HCT116 (cell line): ENCODE measurements at regions not wholly inside any gene's neighbourhood (a gene's known extent, or its start where the extent isn't known, plus 50 kb on each side); places are given as distances from the start of the nearest gene placed in this dataset.

ENCODE experiments used
- ATAC-seq: fragments of 200-7000 bp; cut with Tn5 transposase; 2 replicates; pipeline ENCODE4 v1.9.1; 2020; ENCODE audit warnings: mild to moderate bottlenecking, moderate library complexity
- BruUV-seq: library from RNA; stranded (reverse); fragments of 400-500 nt; replicated peaks from 2 replicates; lab custom pipeline; 2021; lab: Mats Ljungman, UMichigan
- CTCF ChIA-PET: fragments of 300-600 bp; sonication (Branson Sonifier 250); formaldehyde crosslinking; loops from one replicate; lab custom pipeline; 2021; ENCODE audit warnings: antibody characterized with exemption; lab: Charles Lee
- POLR2A ChIA-PET: fragments of 300-600, 350-600 bp; sonication (Branson Sonifier 250); formaldehyde crosslinking; loops from one replicate; lab custom pipeline; 2021; ENCODE audit warnings: antibody characterized with exemption; lab: Charles Lee
- RAD21 ChIA-PET, 2 experiments: fragments of 300-600 bp; sonication (Branson Sonifier 250); formaldehyde crosslinking; loops; one replicate each; lab custom pipeline; 2023; ENCODE audit warnings: low total read pairs in 2 of 2; ENCODE audit not compliant: uncharacterized antibody in 2 of 2, unreplicated experiment in 2 of 2, low non-redundant PET in 1 of 2; lab: Charles Lee
- DNase-seq: peaks from one replicate; pipeline ENCODE4 v3.0.0-alpha.2; 2010; ENCODE audit warnings: low read depth, low spot score
- H2AFZ ChIP-seq: fragments of 200-600 bp; shearing (Covaris generic), sonication (generic); 2 replicates; pipeline ENCODE4 v1.6.1; 2017; ENCODE audit warnings: low read depth, mixed run types, mixed read lengths, antibody characterized with exemption, low read length; ENCODE audit not compliant: poor library complexity, severe bottlenecking
- H3K27ac ChIP-seq: 2 replicates; pipeline ENCODE4 v1.5.1; 2012; ENCODE audit warnings: low read depth, low read length
- H3K27me3 ChIP-seq: fragments of 200-600 bp; sonication (generic); 2 replicates; pipeline ENCODE4 v1.6.1; 2016; ENCODE audit warnings: mixed run types, low read length, mixed read lengths; ENCODE audit not compliant: insufficient read depth
- H3K36me3 ChIP-seq, 2 experiments: fragments of 200-500 bp in 1 of 2; fragments of 200-600 bp in 1 of 2; sonication (Bioruptor generic) in 1 of 2; sonication (generic) in 1 of 2; 2 replicates each; pipeline versions ENCODE4 v1.5.1 to v1.6.1; 2014 to 2016; ENCODE audit warnings: low read length in 2 of 2, inconsistent platforms in 1 of 2, mixed read lengths in 1 of 2, mixed run types in 1 of 2; ENCODE audit not compliant: insufficient read depth in 2 of 2, control insufficient read depth in 1 of 2
- H3K4me1 ChIP-seq, 2 experiments: fragments of 200-600 bp in 1 of 2; sonication (generic) in 1 of 2; 2 replicates each; pipeline versions ENCODE4 v1.5.1 to v1.6.1; 2012 to 2017; ENCODE audit warnings: low read length in 2 of 2, inconsistent platforms in 1 of 2, mild to moderate bottlenecking in 1 of 2, mixed read lengths in 1 of 2, mixed run types in 1 of 2, moderate library complexity in 1 of 2; ENCODE audit not compliant: insufficient read depth in 2 of 2, control insufficient read depth in 1 of 2
- H3K4me2 ChIP-seq: fragments of 200-600 bp; sonication (generic); 2 replicates; pipeline ENCODE4 v1.6.1; 2017; ENCODE audit warnings: mixed run types, low read length, mixed read lengths
- H3K4me3 ChIP-seq, 2 experiments: fragments of 200-600 bp in 1 of 2; sonication (generic) in 1 of 2; replicated peaks in 1 of 2; 2 replicates each; pipeline ENCODE4 v1.5.1; 2011 to 2016; ENCODE audit warnings: low read length in 2 of 2, control low read depth in 1 of 2, low read depth in 1 of 2, mild to moderate bottlenecking in 1 of 2, mixed read lengths in 1 of 2, mixed run types in 1 of 2
- H3K79me2 ChIP-seq: fragments of 200-600 bp; sonication (generic); 2 replicates; pipeline ENCODE4 v1.6.1; 2017; ENCODE audit warnings: mild to moderate bottlenecking, mixed run types, low read length, moderate library complexity, mixed read lengths; ENCODE audit not compliant: insufficient read depth
- H3K9ac ChIP-seq: fragments of 200-600 bp; sonication (generic); 2 replicates; pipeline ENCODE4 v1.6.1; 2016; ENCODE audit warnings: low read length, mixed read lengths
- H3K9me2 ChIP-seq: fragments of 200-600 bp; sonication (generic), shearing (Covaris generic); 2 replicates; pipeline ENCODE4 v1.6.1; 2017; ENCODE audit warnings: mixed run types, mild to moderate bottlenecking, moderate library complexity; ENCODE audit not compliant: insufficient read depth
- H3K9me3 ChIP-seq, 2 experiments: fragments of 200-500 bp in 1 of 2; fragments of 200-600 bp in 1 of 2; sonication (Bioruptor generic) in 1 of 2; sonication (generic) in 1 of 2; 2 replicates each; pipeline ENCODE4 v1.6.1; 2014 to 2017; ENCODE audit warnings: low read length in 2 of 2, mixed read lengths in 2 of 2, inconsistent platforms in 1 of 2, low read depth in 1 of 2, mild to moderate bottlenecking in 1 of 2, mixed run types in 1 of 2, moderate library complexity in 1 of 2; ENCODE audit not compliant: control insufficient read depth in 1 of 2, insufficient read depth in 1 of 2
- H4K20me1 ChIP-seq: fragments of 200-600 bp; sonication (generic), shearing (Covaris generic); 2 replicates; pipeline ENCODE4 v1.6.1; 2017; ENCODE audit warnings: mixed run types, mild to moderate bottlenecking, moderate library complexity; ENCODE audit not compliant: insufficient read depth
- ATF3 ChIP-seq: IDR thresholded peaks from 2 replicates; pipeline ENCODE4 v1.6.1; 2012
- CBX3 ChIP-seq: IDR thresholded peaks from 2 replicates; pipeline ENCODE4 v1.6.1; 2012; ENCODE audit warnings: low read depth
- CEBPB ChIP-seq: IDR thresholded peaks from 2 replicates; pipeline ENCODE4 v1.6.1; 2012; ENCODE audit warnings: low read depth
- ELF1 ChIP-seq: IDR thresholded peaks from 2 replicates; pipeline ENCODE4 v1.6.1; 2012; ENCODE audit warnings: low read depth, borderline replicate concordance
- EZH2 ChIP-seq: fragments of 200-600 bp; sonication (generic); IDR thresholded peaks from 2 replicates; pipeline ENCODE4 v1.6.1; 2017; ENCODE audit warnings: antibody characterized with exemption, mixed run types
- EZH2phosphoT487 ChIP-seq: fragments of 200-600 bp; IDR thresholded peaks from 2 replicates; pipeline ENCODE4 v1.6.1; 2018; ENCODE audit warnings: antibody characterized with exemption, borderline replicate concordance
- FOSL1 ChIP-seq: IDR thresholded peaks from 2 replicates; pipeline ENCODE4 v1.6.1; 2012; ENCODE audit warnings: low read depth
- JUND ChIP-seq: IDR thresholded peaks from 2 replicates; pipeline ENCODE4 v1.6.1; 2012
- MAX ChIP-seq: IDR thresholded peaks from 2 replicates; pipeline ENCODE4 v1.6.1; 2012
- POLR2A ChIP-seq: IDR thresholded peaks from 2 replicates; pipeline ENCODE4 v1.7.0; 2011; ENCODE audit warnings: borderline replicate concordance; ENCODE audit not compliant: insufficient read depth, insufficient read length; ENCODE audit errors: extremely low read depth
- POLR2AphosphoS5 ChIP-seq: IDR thresholded peaks from 2 replicates; pipeline ENCODE4 v1.6.1; 2011; ENCODE audit warnings: mild to moderate bottlenecking, low read depth, low read length, moderate library complexity
- SRF ChIP-seq: IDR thresholded peaks from 2 replicates; pipeline ENCODE4 v1.6.1; 2012; ENCODE audit warnings: low read depth
- YY1 ChIP-seq: IDR thresholded peaks from 2 replicates; pipeline ENCODE4 v1.6.1; 2011; ENCODE audit warnings: low read length, low read depth, moderate library complexity, mild to moderate bottlenecking; ENCODE audit not compliant: insufficient replicate concordance; ENCODE audit errors: extremely low read depth
- ZBTB33 ChIP-seq: IDR thresholded peaks from 2 replicates; pipeline ENCODE4 v1.6.1; 2011; ENCODE audit warnings: mild to moderate bottlenecking, low read length, moderate library complexity; ENCODE audit not compliant: insufficient replicate concordance; ENCODE audit errors: extremely low read depth
- intact Hi-C: fragments of 100-400 bp; cut with micrococcal nuclease; formaldehyde crosslinking; loops from 2 replicates; pipeline ENCODE4 v1.10.0; 2022

- Histone ChIP-seq H3K4me2 (no peak overlapping the region), H3K4me3 (no peak overlapping the region), H3K9ac (no peak overlapping the region), H2AFZ (no peak overlapping the region), H4K20me1 (no peaks in the 10 kb centered on the region), H3K27ac (no peak overlapping the region), H3K4me1 (no peaks in the 10 kb centered on the region), H3K36me3 (no peaks in the 10 kb centered on the region), H3K79me2 (no peaks in the 10 kb centered on the region), H3K27me3 (no peaks in the 10 kb centered on the region), H3K9me2 (no peaks in the 10 kb centered on the region), H3K9me3 (no peaks in the 10 kb centered on the region)
- ATAC-seq: no peak
- intact Hi-C loops: no loop called here
- DNase-seq: no peak
- POLR2A ChIA-PET: no interaction called here
- BruUV-seq: no TSS peak
- CTCF ChIA-PET: no interaction called here
- TF ChIP-seq YY1 (no peak), SRF (no peak), CEBPB (no peak), ZBTB33 (no peak), ELF1 (no peak), ATF3 (no peak), EZH2 (no peak), FOSL1 (no peak), CBX3 (no peak), MAX (no peak), POLR2A (no peak), JUND (no peak), POLR2AphosphoS5 (no peak), EZH2phosphoT487 (no peak)
- RAD21 ChIA-PET: no interaction called here
Observed at GRCh38 chr4:129172181-129172580, 76.2 kb downstream of the C4orf33 start.
